ENCODE measurements at regions not wholly inside any gene's neighbourhood (a gene's known extent, or its start where the extent isn't known, plus 50 kb on each side); places are given as distances from the start of the nearest gene placed in this dataset.

- TF ChIP-seq POLR2A (IDR thresholded peaks at IDR 0.05; ENCODE audit: low read depth, low read length) (no peak), TAF1 (IDR thresholded peaks at IDR 0.05; ENCODE audit: borderline replicate concordance, low read depth, low read length) (no peak)
Observed at GRCh38 chr5:175070283-175070682, 345.9 kb downstream of the MSX2 start.
